GM12892 (cell line): ENCODE measurements at regions not wholly inside any gene's neighbourhood (a gene's known extent, or its start where the extent isn't known, plus 50 kb on each side); places are given as distances from the start of the nearest gene placed in this dataset.

Experiments
- DNase-seq: peaks from one replicate; pipeline ENCODE4 v3.0.0; 2011; ENCODE audit not compliant: insufficient read length
- FAIRE-seq: peaks from 2 replicates; lab custom pipeline; 2011; peaks lifted over from hg19 to GRCh38; lab: Jason Lieb, UNC
- POLR2A ChIP-seq: IDR thresholded peaks from 2 replicates; pipeline ENCODE4 v1.6.1; 2011; ENCODE audit warnings: low read depth, low read length, control low read depth
- POLR2AphosphoS5 ChIP-seq: IDR thresholded peaks from 2 replicates; pipeline ENCODE4 v1.6.1; 2011; ENCODE audit warnings: low read depth, low read length, control low read depth
- TAF1 ChIP-seq: IDR thresholded peaks from 2 replicates; pipeline ENCODE4 v1.6.1; 2011; ENCODE audit warnings: low read depth, mild to moderate bottlenecking, control low read depth, low read length, borderline replicate concordance

GRCh38 chr20:6499566-6499965 is 267.9 kb upstream of the BMP2 start:
- FAIRE-seq (no peak), DNase-seq (no peak)
- TF ChIP-seq POLR2AphosphoS5: no peak
- TF ChIP-seq POLR2A: no peak
- TF ChIP-seq TAF1: no peak

DNA sequence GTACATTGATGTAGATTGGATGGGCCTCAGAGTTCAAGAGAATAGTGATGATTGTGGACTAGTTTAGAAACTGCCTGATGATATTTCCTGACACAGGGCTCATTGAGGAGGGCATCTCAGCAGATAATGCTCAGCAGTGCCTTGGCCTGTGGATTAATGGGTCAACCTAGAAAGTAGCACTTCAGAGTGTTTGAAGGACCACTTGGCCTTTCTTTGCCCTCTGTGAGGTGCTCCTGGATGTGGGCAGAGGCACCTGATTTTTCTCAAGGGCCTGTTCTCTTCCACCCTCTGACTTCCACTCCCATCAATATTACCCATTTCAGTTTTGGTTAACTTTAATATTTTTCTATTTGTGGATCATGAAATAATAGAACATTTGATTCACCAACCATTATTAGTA is 270.6 kb upstream of the BMP2 start:
- FAIRE-seq (no peak), DNase-seq (no peak)
- TF ChIP-seq TAF1 (no peak), POLR2A (no peak), POLR2AphosphoS5 (no peak)

DNA sequence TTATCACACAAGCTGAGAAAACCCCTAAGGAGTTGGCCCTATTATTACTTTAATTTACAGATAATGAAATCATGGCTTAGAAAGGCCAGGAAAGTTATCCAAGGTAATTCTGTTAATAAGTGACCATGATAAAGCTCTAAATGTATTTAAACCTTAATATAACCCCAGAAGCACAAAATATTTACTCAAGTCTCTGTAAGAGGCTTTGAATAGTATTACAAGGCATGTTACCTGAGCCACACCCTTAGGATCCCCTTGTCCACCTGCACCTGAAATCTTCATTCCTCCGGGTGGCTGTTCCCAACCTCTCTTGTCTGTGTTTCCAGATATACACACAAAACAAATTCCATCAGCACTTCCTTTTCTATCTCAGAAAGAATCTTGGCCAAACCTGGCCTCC is 271.6 kb upstream of the BMP2 start:
- DNase-seq (no peak), FAIRE-seq (no peak)
- no peak for TF ChIP-seq POLR2AphosphoS5
- TF ChIP-seq TAF1: no peak
- no peak for TF ChIP-seq POLR2A

DNA sequence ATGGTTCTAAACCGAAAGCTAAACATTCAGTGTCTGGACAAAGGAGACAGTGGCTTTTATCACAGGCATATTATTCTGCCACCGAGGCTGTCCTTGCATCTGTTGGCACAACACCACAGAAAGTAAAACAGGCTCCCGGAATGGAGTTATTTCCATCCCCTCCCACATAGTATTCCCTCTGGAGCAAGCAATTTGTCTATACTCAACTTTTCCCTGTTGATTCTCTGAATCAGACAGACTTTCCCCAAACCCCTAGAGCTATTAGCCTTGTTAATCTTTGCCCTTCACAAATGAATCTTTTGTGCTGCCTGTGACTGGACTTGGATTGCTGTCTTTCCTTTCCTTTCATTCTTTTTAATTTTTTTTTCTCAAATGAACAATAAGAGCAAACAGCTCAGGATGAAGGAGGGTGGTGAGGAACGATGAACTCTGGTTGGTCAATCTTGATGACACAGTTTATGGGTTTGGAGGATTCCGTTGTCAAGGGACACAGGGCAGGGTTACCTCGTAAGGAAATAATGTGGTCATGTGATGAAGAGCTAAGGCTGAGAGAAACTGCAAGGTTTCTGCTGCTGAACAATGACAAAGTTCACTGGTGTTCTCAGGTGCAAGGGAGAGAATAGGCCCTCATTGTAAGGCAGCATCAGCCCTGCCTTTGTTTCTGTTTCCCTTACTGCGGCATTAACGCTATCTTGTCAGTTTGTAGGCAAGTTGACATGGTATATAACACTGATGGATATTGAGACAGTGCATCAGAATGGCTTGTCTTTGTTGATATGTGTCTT is 275.0 kb upstream of the BMP2 start:
- TF ChIP-seq POLR2A: no peak
- no peak for TF ChIP-seq TAF1
- TF ChIP-seq POLR2AphosphoS5: no peak
- FAIRE-seq (no peak), DNase-seq (no peak)

DNA sequence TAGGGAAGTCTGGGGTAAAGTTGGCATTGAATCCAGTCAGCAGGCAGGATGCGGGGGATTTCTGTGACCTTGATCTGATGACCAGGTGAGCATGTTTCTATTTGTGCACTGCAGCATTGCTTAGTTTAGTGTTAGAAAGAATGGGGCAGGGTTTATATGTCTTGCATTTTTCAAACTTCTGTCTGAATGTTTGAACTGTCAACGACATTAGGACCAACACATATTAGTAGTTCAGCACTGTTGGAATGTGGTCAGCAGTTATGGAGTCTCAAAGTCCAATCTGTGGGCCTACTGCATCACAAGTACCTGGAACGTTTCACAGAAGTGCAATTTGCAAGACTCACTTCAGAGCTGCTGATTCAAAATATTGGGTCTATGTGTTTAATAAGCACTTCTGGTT is 276.6 kb upstream of the BMP2 start:
- DNase-seq: no peak
- no peak for TF ChIP-seq TAF1
- TF ChIP-seq POLR2AphosphoS5: no peak
- TF ChIP-seq POLR2A: no peak
- no peak for FAIRE-seq

GRCh38 chr20:6489361-6490171 is 277.9 kb upstream of the BMP2 start:
- FAIRE-seq (no peak), DNase-seq (no peak)
- TF ChIP-seq TAF1: no peak
- TF ChIP-seq POLR2AphosphoS5: no peak
- no peak for TF ChIP-seq POLR2A

GRCh38 chr20:6485351-6485750 is 282.1 kb upstream of the BMP2 start:
- DNase-seq (no peak), FAIRE-seq (no peak)
- TF ChIP-seq TAF1 (no peak), POLR2AphosphoS5 (no peak), POLR2A (no peak)

GRCh38 chr20:6483727-6484126 is 283.8 kb upstream of the BMP2 start:
- FAIRE-seq (no peak), DNase-seq (no peak)
- no peak for TF ChIP-seq POLR2A
- TF ChIP-seq POLR2AphosphoS5: no peak
- TF ChIP-seq TAF1: no peak

GRCh38 chr20:6482486-6482885 is 285.0 kb upstream of the BMP2 start:
- FAIRE-seq: no peak
- TF ChIP-seq POLR2A: no peak
- TF ChIP-seq POLR2AphosphoS5: no peak
- no peak for TF ChIP-seq TAF1
- DNase-seq: no peak

- FAIRE-seq: no peak
- no peak for DNase-seq
These were observed 286.9 kb upstream of the BMP2 start for GRCh38 chr20:6480328-6481200.

DNA sequence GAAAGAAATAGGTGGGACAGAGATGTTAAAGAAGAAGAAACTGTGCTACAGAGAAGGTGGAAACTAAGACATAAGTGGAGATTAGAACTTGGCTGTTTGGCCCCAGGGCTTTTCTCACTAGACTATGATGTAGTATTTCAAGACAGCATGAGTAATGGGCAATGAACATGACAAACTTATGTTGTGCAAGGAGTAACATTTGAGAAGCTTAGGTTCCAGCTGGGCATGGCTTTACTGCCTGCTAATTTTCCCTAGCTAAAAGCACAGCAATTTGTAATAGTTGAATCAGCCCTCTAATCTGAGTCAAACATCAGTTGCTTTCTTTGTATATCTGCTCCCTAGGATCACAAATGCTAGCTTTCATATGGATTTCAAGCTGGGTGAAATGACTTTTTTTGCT is 294.3 kb upstream of the BMP2 start:
- FAIRE-seq (no peak), DNase-seq (no peak)
- no peak for TF ChIP-seq POLR2A
- TF ChIP-seq TAF1: no peak
- no peak for TF ChIP-seq POLR2AphosphoS5

More at GRCh38 chr20:6480328-6481200, 286.9 kb upstream of the BMP2 start:
- TF ChIP-seq TAF1: no peak
- no peak for TF ChIP-seq POLR2AphosphoS5
- TF ChIP-seq POLR2A: no peak
